ENCODE measurements at regions not wholly inside any gene's neighbourhood (a gene's known extent, or its start where the extent isn't known, plus 50 kb on each side); places are given as distances from the start of the nearest gene placed in this dataset.

- TF ChIP-seq CTCF (IDR thresholded peaks at IDR 0.05; ENCODE audit: low read depth, low read length) = no peak
- DNase-seq (ENCODE audit: extremely low read depth, low read depth) = no peak
Measured at GRCh38 chr11:97461934-97462333, 1072.1 kb downstream of the JRKL start.

- no peak for TF ChIP-seq CTCF (IDR thresholded peaks at IDR 0.05; ENCODE audit: low read depth, low read length)
- no peak for DNase-seq (ENCODE audit: extremely low read depth, low read depth)
Measured at GRCh38 chr11:97463891-97464290, 1074.1 kb downstream of the JRKL start.

- DNase-seq (ENCODE audit: extremely low read depth, low read depth) = no peak
Measured at GRCh38 chr11:97471480-97471879, 1081.7 kb downstream of the JRKL start.

GRCh38 chr11:97487387-97487786 is 1097.6 kb downstream of the JRKL start:
- TF ChIP-seq CTCF (IDR thresholded peaks at IDR 0.05; ENCODE audit: low read depth, low read length) = no peak

More at GRCh38 chr11:97471480-97471879, 1081.7 kb downstream of the JRKL start:
- TF ChIP-seq CTCF (IDR thresholded peaks at IDR 0.05; ENCODE audit: low read depth, low read length) = no peak

GRCh38 chr11:97498891-97499290 is 1109.1 kb downstream of the JRKL start:
- TF ChIP-seq CTCF (IDR thresholded peaks at IDR 0.05; ENCODE audit: low read depth, low read length) = no peak
- DNase-seq (ENCODE audit: extremely low read depth, low read depth) = no peak

More at GRCh38 chr11:97487387-97487786, 1097.6 kb downstream of the JRKL start:
- DNase-seq (ENCODE audit: extremely low read depth, low read depth) = no peak

- no peak for TF ChIP-seq CTCF (IDR thresholded peaks at IDR 0.05; ENCODE audit: low read depth, low read length)
- DNase-seq (ENCODE audit: extremely low read depth, low read depth) = no peak
Measured at GRCh38 chr11:97502201-97502600, 1112.4 kb downstream of the JRKL start.

- TF ChIP-seq CTCF (IDR thresholded peaks at IDR 0.05; ENCODE audit: low read depth, low read length) = no peak
- DNase-seq (ENCODE audit: extremely low read depth, low read depth) = no peak
Measured at GRCh38 chr11:97506076-97506759, 1116.4 kb downstream of the JRKL start.

All from AG09319 (cell line).